LHCN-M2 (cell line): ENCODE measurements at regions not wholly inside any gene's neighbourhood (a gene's known extent, or its start where the extent isn't known, plus 50 kb on each side); places are given as distances from the start of the nearest gene placed in this dataset.

Source experiments
- DNase-seq: peaks from one replicate; pipeline ENCODE4 v3.0.0-alpha.2; 2012; ENCODE audit warnings: low read depth

DNA sequence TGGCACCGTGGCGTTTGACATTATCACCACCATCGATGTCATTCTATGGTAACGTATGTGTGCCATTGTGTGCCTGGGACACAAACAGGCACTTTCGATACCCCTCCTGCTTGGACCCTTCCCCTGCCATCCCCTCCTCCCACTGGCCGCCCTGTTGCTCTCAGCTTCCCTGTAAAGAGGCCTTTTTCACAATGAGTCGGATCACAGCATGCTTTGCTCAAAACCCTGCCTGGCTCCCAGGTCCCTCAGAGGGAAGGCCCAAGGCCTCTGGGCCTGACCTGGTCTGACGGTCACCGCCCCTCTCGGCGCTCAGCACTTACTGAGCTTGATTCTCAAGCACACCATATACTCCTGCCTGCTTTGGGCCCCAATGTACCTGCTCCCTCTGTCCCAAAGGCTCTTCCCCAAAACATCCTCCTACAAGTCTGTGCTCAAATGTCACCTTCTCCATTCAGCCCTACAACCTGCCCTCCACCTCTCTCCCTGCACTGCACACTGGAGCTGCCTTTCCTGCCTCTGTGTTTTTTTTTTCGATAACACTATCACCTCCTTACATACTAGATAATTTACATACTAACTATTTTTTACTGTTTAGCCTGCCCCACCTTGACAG, 303.8 kb downstream of the SOX9 start:
- no peak for DNase-seq

DNA sequence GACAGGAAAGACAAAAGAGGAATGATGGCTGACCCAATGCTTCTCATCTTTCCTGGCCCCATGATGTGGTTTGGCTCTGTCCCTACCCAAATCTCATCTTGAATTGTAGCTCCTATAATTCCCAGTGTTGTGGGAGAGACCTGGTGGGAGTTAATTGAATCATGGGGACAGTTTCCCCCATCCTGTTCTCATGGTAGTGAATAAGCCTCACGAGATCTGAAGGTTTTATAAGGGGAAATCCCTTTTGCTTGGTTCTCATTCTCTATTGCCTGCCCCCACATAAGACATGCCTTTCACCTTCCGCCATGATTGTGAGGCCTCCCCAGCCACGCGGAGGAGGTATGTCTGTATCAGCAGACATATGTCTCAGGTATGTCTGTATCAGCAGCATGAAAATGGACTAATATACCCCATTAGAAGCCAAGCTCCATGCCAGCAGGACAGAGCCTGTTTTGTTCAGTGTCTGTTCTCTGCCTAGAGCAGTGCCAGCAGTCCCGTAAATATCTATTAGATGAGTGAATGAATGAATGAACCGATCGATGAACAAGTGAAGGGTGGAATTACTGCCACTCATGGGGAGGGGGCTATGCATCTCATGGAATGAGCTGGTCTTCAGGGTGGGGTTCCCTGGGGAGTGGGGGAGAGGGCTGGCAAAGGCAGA, 304.4 kb downstream of the SOX9 start:
- DNase-seq: no peak

DNA sequence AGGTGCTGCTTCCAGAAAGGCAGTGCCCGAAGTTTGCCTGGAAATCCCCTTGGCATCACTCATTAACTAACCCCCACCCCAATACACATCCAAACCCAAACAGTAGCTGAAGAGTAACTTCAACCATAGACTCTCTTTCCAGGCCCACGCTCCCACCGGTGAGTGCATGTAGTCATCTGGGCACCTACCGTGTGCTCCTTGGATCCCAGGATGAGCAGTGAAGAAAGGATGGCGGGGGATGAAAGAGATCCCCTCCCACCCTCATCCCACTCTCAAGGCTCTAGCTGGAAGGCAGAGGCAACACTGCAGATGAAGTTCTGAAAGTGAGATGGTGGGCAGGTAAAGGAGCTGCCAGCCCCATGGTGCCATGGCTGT, 305.0 kb downstream of the SOX9 start:
- no peak for DNase-seq

DNA sequence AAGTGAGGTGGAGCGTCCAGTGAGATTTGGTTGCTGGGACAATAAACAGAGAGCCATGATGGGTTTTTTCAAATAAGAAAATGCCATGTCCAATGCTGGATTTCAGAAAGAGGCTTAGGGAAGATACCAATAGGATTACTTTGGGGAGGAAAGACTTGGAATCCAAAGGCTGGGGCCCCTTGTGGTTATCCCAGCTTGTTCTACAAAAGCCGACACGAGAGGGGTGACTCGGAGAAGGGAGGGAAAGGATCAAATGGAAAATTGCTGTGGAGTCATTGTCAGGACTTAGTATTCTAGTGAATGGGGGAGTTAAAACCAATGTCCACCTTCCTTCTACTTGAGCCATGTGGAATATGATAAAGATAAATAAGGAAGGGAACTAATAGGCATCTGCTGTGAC, 305.5 kb downstream of the SOX9 start:
- peak; percentile 52 for DNase-seq

DNA sequence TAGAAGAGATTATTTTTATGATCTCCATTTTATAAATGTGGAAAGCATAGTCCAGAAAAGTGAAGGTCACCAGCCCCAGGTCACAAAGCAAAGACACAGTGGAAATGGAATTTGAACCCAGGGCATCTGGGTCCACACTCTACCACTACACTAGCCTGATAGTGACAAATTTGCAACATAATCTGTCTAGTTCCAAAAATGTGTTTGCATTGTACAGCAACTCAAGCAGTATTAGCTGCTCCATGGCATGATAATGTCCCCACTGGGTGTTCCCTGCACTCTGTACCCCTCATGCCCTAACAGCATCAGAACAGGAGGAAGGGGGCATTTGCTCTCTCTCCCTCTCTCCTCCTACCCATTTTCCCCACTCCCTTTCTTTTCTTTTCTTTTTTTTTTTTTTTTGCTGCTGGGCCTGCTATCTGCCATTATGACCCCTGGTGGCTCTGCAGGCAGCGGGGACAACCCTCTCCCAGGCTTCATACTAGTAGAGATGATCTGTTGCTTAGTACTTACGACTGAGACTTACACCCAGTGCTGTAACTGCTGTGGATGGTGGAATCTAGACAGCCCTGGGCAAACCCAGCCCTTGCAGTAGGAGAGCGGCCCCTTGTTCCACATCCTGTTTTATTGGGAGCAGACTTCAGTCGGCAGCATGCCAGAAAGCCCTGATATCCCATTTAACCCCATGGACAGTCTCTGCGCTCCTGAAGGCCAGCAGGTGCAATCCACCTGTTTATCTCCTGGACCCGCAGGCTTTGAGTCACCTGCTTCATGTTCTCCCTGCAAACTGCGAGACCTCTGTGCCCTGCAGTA, 306.3 kb downstream of the SOX9 start:
- no peak for DNase-seq

DNA sequence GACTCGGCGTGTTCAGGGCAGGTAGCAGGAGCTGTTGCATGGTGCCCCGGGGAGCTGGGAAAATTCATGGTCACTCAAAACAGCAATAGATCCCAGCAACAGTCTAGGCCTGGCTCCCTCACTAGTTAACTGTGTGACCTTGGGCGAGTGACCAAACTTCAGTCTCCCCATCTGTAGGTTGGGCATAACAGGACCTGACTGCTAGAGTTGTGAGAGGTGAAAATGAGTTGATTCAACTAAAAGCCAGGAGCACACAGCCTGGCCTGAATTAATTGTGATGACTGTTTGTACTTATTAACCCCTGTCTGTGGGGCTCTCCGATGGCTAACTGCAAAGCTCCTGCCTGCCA, 306.9 kb downstream of the SOX9 start:
- no peak for DNase-seq

DNA sequence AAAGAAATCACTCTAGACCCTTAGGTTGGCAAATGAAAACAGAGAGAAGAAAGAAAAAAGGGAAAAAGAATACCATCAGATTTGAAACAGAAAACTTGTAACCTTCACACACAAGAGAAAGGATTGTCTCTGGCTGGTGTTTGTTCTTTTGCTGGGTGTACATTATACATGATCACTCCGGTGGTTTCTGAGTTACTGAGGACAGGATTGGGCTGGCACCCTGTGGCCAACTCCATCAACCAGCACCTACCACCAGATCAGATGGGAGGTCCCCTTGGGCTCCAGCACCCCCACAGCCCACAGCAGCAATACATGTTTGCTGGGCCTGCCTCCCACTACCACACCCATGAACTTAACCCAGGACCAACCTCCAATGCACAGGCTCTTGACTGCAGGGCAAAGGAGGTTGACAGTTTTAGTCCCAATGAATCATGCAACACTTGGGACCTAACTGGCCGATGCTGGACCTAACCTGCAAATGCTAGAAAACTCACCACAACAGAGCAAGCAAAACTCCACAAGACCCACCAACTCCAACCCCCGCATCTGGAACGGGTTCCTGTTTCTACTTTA, 308.3 kb downstream of the SOX9 start:
- no peak for DNase-seq

DNA sequence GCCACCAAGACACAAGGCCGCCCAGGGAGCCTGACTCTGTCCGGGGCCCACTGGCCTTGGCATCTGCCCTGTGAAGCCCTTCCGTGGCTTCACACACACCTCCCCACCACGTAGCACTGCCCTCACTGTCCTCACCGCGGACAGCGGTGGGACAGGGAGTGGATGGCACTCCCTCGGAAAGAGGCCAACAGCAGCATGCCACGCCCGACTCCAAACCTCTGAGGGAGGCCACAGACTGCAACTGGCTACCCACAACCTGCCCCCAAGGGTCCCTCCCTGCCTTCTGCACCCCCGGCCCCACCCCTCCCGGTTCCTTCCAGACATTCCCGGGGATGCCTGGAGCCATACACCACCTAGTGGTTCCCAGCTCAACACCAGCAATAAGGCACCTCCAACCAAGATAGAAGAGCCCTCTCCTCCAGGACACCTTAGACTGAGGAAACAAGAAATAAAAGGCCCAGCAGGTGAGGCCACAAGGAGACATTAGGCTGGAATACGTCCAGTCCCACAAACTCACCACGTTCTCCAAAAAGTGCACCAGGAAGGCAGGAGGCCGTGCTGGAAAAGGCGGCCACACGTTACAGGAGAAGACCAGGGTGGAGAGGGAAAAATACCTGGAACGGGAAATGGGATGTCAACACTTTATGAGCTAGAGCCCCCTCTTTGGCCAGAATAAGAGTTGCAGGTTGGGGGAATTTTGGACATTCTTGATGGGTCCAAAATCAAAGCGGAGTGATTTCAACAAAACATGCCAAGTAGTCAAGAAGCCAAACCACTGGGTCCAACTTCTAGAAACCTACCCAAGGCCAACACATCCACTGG, 310.0 kb downstream of the SOX9 start:
- DNase-seq: no peak

DNA sequence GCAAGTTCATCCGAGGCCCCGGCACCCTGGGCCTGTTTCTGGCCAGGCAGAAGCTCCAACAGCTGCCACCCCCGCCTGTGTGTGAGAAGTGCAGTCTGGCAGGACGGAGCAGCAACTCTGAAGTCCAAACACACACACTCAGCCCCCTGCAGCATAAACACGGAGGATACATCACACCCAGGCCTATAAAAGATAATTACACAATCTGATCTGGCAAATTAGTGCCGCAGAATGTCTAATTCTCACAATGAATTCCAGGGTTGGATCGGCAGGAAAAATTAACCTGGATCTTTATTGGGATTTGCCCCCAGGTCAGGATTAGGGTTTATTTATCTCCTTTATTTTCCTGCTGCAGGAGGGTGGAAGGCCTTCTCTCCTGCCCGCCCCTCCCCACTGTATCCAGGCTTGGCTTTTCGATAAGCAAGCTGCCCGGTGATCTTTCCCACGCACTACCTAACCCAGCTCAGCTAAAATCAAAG, 311.4 kb downstream of the SOX9 start:
- DNase-seq: no peak

DNA sequence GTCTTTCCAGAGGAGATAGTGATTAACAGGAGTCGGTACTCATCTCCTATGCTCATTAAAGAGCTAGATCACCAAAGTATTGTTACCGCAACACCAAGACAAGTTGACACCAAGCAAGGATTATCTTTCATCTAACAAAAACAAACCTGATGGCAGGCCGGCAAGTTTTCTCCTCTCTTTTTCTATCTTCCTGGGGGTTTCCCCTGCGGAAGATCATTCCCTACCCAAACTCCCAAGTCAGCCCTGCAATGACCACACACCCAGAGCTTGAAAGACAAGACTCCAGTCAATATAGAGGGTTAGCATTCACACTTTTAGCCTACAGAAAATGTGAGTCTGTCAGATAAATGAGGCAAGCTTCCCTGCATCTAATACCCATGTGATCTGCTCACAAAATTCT, 312.1 kb downstream of the SOX9 start:
- no peak for DNase-seq

DNA sequence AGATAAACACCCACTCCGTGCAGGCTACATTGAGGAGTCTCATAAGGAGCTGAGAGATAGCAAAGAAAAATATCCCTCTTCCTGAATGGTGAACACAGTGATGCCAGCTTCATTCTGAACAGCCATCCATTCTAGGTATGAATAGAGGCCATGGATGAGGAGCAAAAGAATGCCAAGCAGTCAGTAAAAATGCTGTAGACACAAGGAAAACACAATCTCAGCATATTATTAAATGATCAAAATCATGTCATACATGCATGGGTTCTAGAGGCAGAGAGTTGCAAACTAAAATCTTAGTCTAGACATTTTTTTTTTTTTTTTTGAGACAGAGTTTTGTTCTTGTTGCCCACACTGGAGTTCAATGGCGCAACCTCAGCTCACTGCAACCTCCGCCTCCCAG, 313.0 kb downstream of the SOX9 start:
- no peak for DNase-seq

DNA sequence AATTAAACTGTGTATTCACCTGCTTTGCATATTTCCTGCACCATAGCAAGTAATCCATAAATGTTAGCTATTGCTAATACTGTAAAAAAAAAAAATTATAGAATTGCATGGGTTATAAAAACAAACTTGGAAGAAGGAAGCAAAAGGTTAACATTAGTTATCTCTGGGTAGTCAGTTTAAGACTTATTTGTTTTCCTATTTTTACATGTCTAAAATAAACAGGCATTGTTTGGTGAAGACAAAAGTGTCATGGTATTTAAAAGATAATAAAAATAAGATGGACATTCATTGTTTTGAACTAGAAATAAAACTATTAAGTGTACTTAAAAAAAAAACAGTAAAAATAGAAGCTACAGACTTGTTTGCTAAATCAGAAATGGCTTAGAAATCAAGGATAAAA, 313.8 kb downstream of the SOX9 start:
- DNase-seq: no peak

DNA sequence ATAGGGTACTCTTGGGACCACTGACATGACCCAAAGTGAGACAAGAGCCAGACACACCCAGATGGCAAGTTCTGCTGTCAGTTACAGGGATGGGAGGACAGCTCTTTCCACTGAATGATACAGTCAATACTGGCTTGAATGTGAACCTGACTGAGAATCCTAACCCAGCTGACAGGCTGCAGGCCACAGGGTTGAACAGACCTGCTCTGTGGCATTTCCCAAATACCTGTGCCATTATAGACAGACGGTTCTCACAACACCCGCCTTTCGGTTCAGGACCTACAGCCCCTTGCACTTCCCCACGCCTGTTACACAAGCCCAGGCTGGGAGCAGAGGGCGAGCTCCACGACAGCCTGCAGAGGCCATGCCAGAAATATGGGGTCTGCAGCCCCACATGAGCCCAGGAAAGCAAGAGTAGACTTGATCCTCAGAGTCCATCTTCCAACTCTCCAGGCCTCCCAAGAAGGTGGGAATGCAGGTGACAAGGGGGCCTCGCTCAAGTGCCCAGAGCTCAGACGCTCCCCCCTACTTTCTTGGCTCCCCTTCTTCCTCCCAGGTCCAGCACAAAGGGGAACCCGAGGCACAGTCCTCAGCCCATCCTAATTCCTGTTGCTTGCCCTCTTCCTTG, 314.3 kb downstream of the SOX9 start:
- DNase-seq: no peak

DNA sequence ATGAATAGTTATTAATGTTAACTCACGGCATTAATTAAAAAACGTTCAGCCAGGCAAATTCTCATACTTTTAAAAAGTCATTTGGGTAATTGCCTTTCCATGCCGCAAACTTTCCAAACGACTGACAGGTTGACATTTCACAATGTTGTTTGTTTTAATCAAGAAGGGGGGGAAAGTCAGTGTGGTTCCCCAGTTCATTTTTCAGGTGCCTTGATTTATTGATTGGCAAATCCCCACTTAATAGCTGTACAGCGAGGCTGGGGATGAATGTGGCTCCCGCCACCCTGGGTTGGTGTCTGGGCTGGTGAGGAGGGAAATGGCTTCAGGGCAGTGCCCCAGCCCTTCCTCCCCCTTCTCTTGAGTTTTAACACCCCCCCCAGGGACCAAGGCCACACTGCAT, 318.0 kb downstream of the SOX9 start:
- DNase-seq: no peak

DNA sequence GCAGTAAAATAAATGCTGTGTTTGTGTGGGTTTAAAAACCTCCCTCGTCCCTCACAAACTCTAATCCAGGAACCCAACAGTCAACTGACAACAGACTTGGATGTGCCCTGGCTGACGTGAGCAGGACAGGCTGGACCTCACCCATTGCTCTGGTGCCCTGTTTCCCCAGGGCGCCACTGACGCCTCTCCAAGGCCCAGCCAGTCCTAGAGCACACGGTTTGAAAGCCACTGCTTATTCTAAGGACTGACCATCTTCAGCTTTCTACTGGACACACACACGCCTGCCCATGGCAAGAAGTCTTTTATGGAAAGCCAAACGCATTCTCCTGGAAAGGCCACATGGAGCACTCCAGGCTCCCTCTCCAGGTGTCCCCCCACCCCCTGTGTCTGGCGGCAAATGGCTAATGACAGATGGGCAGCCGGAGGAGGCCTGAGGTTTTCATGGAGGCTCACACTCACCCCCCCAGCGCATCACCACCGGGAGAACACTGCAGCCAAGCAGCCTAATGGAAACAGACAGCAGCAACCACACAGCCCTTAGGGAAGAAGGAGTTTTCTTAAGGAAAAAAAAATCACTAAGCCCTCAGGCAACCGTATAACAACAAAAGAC, 319.2 kb downstream of the SOX9 start:
- DNase-seq: no peak

DNA sequence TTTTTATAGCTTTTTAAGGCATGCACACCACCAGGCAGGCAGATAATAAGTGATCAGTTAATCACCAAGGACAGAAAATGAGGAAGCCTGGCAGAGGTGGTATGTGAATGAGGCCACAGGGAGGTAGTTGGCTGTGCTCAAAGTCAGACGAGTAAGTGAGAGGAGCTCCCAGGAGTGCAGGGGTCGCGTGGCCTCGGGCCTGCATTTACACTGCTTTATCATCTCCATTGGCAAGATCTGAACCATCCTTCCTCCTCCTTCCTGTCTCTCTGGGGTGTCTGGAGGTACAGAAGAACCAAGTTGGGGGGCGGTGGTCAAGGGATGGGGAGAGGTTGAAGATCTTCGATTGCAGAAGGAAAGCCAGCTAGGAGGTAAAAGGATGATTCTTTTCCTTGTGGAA, 320.1 kb downstream of the SOX9 start:
- no peak for DNase-seq

DNA sequence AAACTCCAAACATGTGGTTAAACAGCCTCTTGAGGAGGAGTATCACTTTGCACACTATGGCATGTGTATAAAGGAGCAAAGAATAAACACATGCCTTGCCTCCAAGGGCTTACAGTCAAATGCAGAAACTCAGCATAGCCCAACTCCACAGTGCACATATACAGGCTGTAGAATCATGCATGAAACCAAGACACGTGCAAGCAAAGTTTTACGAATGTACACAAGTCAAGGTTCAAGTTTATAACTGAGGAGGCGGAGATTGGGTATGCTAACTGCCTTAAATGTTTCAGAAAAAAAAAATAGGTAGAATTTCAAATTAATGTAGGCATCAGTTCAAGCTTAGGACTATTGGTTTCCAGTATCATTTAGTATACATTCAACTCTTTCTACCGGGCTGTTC, 321.1 kb downstream of the SOX9 start:
- no peak for DNase-seq

DNA sequence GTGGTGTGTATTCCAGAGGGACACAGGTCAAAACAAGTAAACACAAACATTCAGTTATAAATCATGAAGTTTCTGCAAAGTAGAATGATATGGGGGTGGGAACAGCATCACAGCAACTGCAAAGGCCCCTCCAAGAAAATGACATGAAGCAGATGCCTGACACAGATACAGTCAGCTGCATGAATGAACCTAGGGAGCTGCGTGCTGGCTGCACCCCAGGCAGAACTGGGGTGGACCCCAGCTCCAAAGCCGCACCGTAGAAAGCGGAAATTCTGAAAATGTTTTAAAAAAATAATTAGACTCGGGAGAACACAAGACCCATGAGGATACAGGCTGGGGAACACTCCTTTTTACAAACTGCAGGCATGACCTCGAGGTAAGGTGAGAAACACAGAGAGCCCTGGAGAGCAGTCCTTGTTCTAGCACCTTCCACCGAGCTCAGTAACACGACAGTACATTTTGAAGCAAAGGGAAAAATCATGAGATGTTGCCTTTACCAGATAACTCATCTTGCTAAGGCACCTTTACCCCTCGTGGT, 323.8 kb downstream of the SOX9 start:
- no peak for DNase-seq

DNA sequence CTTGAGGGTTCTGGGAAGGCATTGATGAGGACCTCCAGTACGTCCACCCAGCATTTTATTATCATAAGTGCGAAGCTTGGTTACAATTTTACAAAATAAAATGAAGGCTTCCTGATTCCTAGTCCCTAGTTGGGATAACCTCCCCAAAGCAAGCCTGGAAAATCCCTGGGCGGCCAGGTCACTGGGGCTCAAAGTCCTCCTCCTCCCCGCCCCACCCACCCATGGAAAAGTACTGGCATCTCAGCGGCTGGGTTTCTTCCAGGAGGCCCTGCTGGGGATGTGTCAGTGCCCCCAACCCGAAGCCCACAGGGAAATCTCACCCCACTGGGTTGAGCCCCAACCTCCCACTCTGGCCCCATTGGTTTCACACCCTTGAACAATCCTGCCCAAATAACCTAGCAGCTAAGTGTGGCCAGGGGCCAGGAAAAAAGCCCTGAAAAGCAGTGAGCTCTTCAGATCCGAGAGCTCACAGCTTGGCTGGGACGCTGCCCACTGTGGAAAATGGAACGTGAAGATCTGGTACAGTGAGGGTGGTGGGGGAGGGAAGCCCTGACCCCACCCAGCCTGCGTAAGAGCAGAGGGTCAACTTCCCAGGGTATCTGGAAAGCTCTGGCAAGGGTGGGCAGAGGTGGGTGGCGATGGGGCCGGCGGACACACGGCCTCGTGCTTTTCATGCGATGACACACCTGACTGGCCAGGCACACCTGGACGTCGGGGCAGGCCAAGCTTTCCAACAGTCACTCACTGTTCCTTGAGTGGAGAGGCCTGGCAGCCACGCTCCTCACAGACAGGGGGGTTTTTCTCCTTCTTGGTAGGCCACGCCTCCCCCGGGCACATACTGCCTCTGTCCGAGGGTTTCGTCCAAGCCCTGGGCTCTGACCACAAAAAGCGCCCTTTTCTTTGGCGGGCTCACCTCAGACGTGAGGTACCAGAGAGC, 324.5 kb downstream of the SOX9 start:
- DNase-seq: no peak
